RWPE2 (cell line): ENCODE measurements at regions not wholly inside any gene's neighbourhood (a gene's known extent, or its start where the extent isn't known, plus 50 kb on each side); places are given as distances from the start of the nearest gene placed in this dataset.
"Not testable (repeated sequence)": the region's sequence is repeated elsewhere in the genome, so short reads cannot be mapped to it uniquely, and the experiment has no call there.

Source experiments
- ATAC-seq: fragments of 200-7000 bp; cut with Tn5 transposase; 3 replicates; pipeline ENCODE4 v1.9.1; 2021; ENCODE audit warnings: low read depth
- DNase-seq: peaks from one replicate; pipeline ENCODE4 v3.0.0-alpha.2; 2020; ENCODE audit warnings: low spot score
- H3K27ac ChIP-seq: fragments of 450-650 bp; 2 replicates; pipeline ENCODE4 v1.5.1; 2017; ENCODE audit warnings: mild to moderate bottlenecking; ENCODE audit not compliant: poor library complexity, severe bottlenecking
- H3K27me3 ChIP-seq: fragments of 250-450 bp; sonication (Bioruptor Pico); 2 replicates; pipeline ENCODE4 v1.5.1; 2021; ENCODE audit warnings: mild to moderate bottlenecking, moderate library complexity; ENCODE audit not compliant: insufficient read depth, poor library complexity, severe bottlenecking
- H3K36me3 ChIP-seq: fragments of 250-450 bp; sonication (Bioruptor Pico); 2 replicates; pipeline ENCODE4 v1.5.1; 2020; ENCODE audit warnings: low read depth, mild to moderate bottlenecking, moderate library complexity
- H3K4me1 ChIP-seq: fragments of 250-450 bp; sonication (Bioruptor Pico); 2 replicates; pipeline ENCODE4 v1.5.1; 2021; ENCODE audit warnings: mild to moderate bottlenecking, moderate library complexity; ENCODE audit not compliant: insufficient read depth, poor library complexity, severe bottlenecking
- H3K4me3 ChIP-seq: fragments of 250-450 bp; sonication (Bioruptor Pico); 2 replicates; pipeline ENCODE4 v1.5.1; 2021; ENCODE audit warnings: mild to moderate bottlenecking, moderate library complexity; ENCODE audit not compliant: severe bottlenecking
- H3K9me3 ChIP-seq: fragments of 250-450 bp; sonication (Bioruptor Pico); 2 replicates; pipeline ENCODE4 v1.5.1; 2021; ENCODE audit warnings: mild to moderate bottlenecking, moderate library complexity; ENCODE audit not compliant: severe bottlenecking
- CTCF ChIP-seq: fragments of 450-650 bp; IDR thresholded peaks from one replicate; pipeline ENCODE4 v1.5.1; 2017; ENCODE audit warnings: mild to moderate bottlenecking, moderate library complexity; ENCODE audit not compliant: poor library complexity, severe bottlenecking

- H3K4me3 ChIP-seq = no peak overlapping the region
- H3K4me1 ChIP-seq = no peaks in the 10 kb centered on the region
- DNase-seq (no peak), ATAC-seq (no peak; the same call in 2 of the 3 replicates)
- TF ChIP-seq CTCF = no peak
- no peaks in the 10 kb centered on the region for H3K27me3 ChIP-seq
- H3K9me3 ChIP-seq = no peaks in the 10 kb centered on the region
- H3K36me3 ChIP-seq = no peaks in the 10 kb centered on the region
- H3K27ac ChIP-seq = no peak overlapping the region
Observed at GRCh38 chr14:38931969-38932652, 170.9 kb downstream of the SEC23A start.

GRCh38 chr14:38930898-38931297 is 172.1 kb downstream of the SEC23A start:
- no peak for DNase-seq
- Histone ChIP-seq H3K27ac (no peak overlapping the region), H3K4me1 (no peaks in the 10 kb centered on the region), H3K36me3 (no peaks in the 10 kb centered on the region), H3K4me3 (no peak overlapping the region), H3K27me3 (no peaks in the 10 kb centered on the region), H3K9me3 (no peaks in the 10 kb centered on the region)
- no peak for ATAC-seq
- no peak for TF ChIP-seq CTCF

GRCh38 chr14:38930022-38930421 is 173.0 kb downstream of the SEC23A start:
- no peak for ATAC-seq
- DNase-seq = no peak
- no peak for TF ChIP-seq CTCF
- H3K27ac ChIP-seq = no peak overlapping the region
- H3K27me3 ChIP-seq = no peaks in the 10 kb centered on the region
- no peak overlapping the region for H3K4me3 ChIP-seq
- no peaks in the 10 kb centered on the region for H3K9me3 ChIP-seq
- no peaks in the 10 kb centered on the region for H3K4me1 ChIP-seq
- no peaks in the 10 kb centered on the region for H3K36me3 ChIP-seq

- Histone ChIP-seq H3K27ac (no peak overlapping the region), H3K4me3 (no peak overlapping the region), H3K9me3 (no peaks in the 10 kb centered on the region), H3K27me3 (no peaks in the 10 kb centered on the region), H3K4me1 (no peaks in the 10 kb centered on the region), H3K36me3 (no peaks in the 10 kb centered on the region)
- ATAC-seq = no peak
- no peak for DNase-seq
- no peak for TF ChIP-seq CTCF
Observed at GRCh38 chr14:38929416-38929815, 173.6 kb downstream of the SEC23A start.

GRCh38 chr14:38921893-38922292 is 181.1 kb downstream of the SEC23A start:
- not testable (repeated sequence) for H3K4me1 ChIP-seq, H3K4me3 ChIP-seq, H3K36me3 ChIP-seq, H3K27me3 ChIP-seq, H3K27ac ChIP-seq, H3K9me3 ChIP-seq, ATAC-seq, DNase-seq
